GM23248 (cell line): ENCODE measurements at regions not wholly inside any gene's neighbourhood (a gene's known extent, or its start where the extent isn't known, plus 50 kb on each side); places are given as distances from the start of the nearest gene placed in this dataset.

ENCODE experiments used
- DNase-seq: peaks from one replicate; pipeline ENCODE4 v3.0.0-alpha.2; 2015
- H2AFZ ChIP-seq: fragments of 200-600 bp; sonication (generic); 2 replicates; pipeline ENCODE4 v1.6.1; 2016; ENCODE audit warnings: antibody characterized with exemption
- H3F3A ChIP-seq: fragments of 200-600 bp; sonication (generic); 2 replicates; pipeline ENCODE4 v1.6.1; 2016; ENCODE audit warnings: mild to moderate bottlenecking, antibody characterized with exemption, mixed run types; ENCODE audit not compliant: insufficient read depth
- H3K27ac ChIP-seq: fragments of 200-600 bp; sonication (generic); 2 replicates; pipeline ENCODE4 v1.5.1; 2016; ENCODE audit warnings: mild to moderate bottlenecking
- H3K27me3 ChIP-seq: fragments of 200-600 bp; sonication (generic); replicated peaks from 2 replicates; pipeline ENCODE4 v1.6.1; 2016; ENCODE audit warnings: mild to moderate bottlenecking; ENCODE audit not compliant: insufficient read depth
- H3K36me3 ChIP-seq: fragments of 200-600 bp; sonication (generic); 2 replicates; pipeline ENCODE4 v1.6.1; 2016; ENCODE audit warnings: low read depth, mild to moderate bottlenecking
- H3K4me1 ChIP-seq: fragments of 200-600 bp; sonication (generic); 2 replicates; pipeline ENCODE4 v1.6.1; 2016; ENCODE audit warnings: mild to moderate bottlenecking; ENCODE audit not compliant: insufficient read depth
- H3K4me2 ChIP-seq: fragments of 200-600 bp; sonication (generic); one replicate; pipeline ENCODE4 v1.6.1; 2016; ENCODE audit warnings: mild to moderate bottlenecking; ENCODE audit not compliant: unreplicated experiment
- H3K4me3 ChIP-seq: fragments of 200-600 bp; sonication (generic); 2 replicates; pipeline ENCODE4 v1.5.1; 2016; ENCODE audit warnings: mild to moderate bottlenecking
- H3K79me2 ChIP-seq: fragments of 200-600 bp; sonication (generic); 2 replicates; pipeline ENCODE4 v1.6.1; 2016; ENCODE audit warnings: mild to moderate bottlenecking; ENCODE audit not compliant: insufficient read depth
- H3K9ac ChIP-seq: fragments of 200-600 bp; sonication (generic); 2 replicates; pipeline ENCODE4 v1.6.1; 2016; ENCODE audit warnings: mild to moderate bottlenecking
- H3K9me2 ChIP-seq: fragments of 200-600 bp; sonication (generic); 2 replicates; pipeline ENCODE4 v1.6.1; 2016; ENCODE audit warnings: mixed run types, mild to moderate bottlenecking, moderate library complexity; ENCODE audit not compliant: insufficient read depth
- H3K9me3 ChIP-seq: fragments of 200-600 bp; sonication (generic); one replicate; pipeline ENCODE4 v1.6.1; 2017; ENCODE audit warnings: low read depth
- H4K20me1 ChIP-seq: fragments of 200-600 bp; sonication (generic); 2 replicates; pipeline ENCODE4 v1.6.0; 2016; ENCODE audit not compliant: insufficient read depth
- EZH2 ChIP-seq: fragments of 200-600 bp; sonication (generic); IDR thresholded peaks from 2 replicates; pipeline ENCODE4 v1.6.1; 2018; ENCODE audit warnings: antibody characterized with exemption, mild to moderate bottlenecking; ENCODE audit not compliant: insufficient read depth, poor library complexity, severe bottlenecking
- EZH2phosphoT487 ChIP-seq: fragments of 200-600 bp; sonication (generic); IDR thresholded peaks from 2 replicates; pipeline ENCODE4 v1.6.1; 2018; ENCODE audit warnings: antibody characterized with exemption, moderate library complexity, mild to moderate bottlenecking, low read depth; ENCODE audit not compliant: insufficient read depth
- WGBS, 2 experiments: methylation state at CpG; one replicate each; pipeline ENCODE4 v1.1.6; 2015 to 2017; ENCODE audit warnings: low lambda C conversion rate in 2 of 2, low coverage in 1 of 2; ENCODE audit errors: missing lambda C conversion rate in 2 of 2; 5-methylcytosine and 5-hydroxymethylcytosine counted together
- in situ Hi-C: fragments of 300-500 bp; cut with MboI; formaldehyde crosslinking; loops from 2 replicates; pipeline ENCODE4 v1.15.0; 2020

DNA sequence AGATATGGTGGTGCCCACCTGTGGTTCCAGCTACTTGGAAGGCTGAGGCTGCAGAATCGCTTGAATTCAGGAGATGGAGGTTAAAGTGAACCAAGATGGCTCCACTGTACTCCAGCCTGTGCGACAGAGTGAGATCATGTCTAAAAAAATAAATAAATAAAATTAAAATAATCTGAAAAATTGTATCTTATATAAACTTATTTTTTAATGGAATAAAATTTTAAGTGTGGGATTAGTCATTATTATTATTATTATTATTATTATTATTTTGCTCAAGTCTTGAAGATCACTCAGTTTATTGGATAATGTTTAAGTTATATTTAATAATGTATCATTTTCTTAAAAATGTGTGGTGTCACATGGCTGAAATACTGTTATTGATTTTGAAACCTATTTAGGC is 688.0 kb upstream of the COX7C start:
- H3F3A ChIP-seq = no peaks in the 10 kb centered on the region
- TF ChIP-seq EZH2 (no peak), EZH2phosphoT487 (no peak)
- H3K79me2 ChIP-seq = no peaks in the 10 kb centered on the region
- no peaks in the 10 kb centered on the region for H3K27me3 ChIP-seq
- DNase-seq = no peak
- H3K36me3 ChIP-seq = no peaks in the 10 kb centered on the region
- no peak overlapping the region for H2AFZ ChIP-seq
- 15 to 20% methylated on average over 2 of the region's 2 CpGs for WGBS, 2 experiments
- no peak overlapping the region for H3K4me2 ChIP-seq
- no peaks in the 10 kb centered on the region for H3K4me1 ChIP-seq
- H3K27ac ChIP-seq = no peak overlapping the region
- no peaks in the 10 kb centered on the region for H3K9me2 ChIP-seq
- in situ Hi-C loops = no loop called here
- H3K4me3 ChIP-seq = no peak overlapping the region
- no peaks in the 10 kb centered on the region for H3K9me3 ChIP-seq
- H4K20me1 ChIP-seq = no peaks in the 10 kb centered on the region
- H3K9ac ChIP-seq = no peak overlapping the region

- Histone ChIP-seq H2AFZ (no peak overlapping the region), H3K79me2 (no peaks in the 10 kb centered on the region), H3K4me1 (no peaks in the 10 kb centered on the region), H3K4me3 (no peak overlapping the region), H3K4me2 (no peak overlapping the region), H3K9ac (no peak overlapping the region), H3K27me3 (no peaks in the 10 kb centered on the region), H3K9me2 (no peaks in the 10 kb centered on the region), H4K20me1 (no peaks in the 10 kb centered on the region), H3F3A (no peaks in the 10 kb centered on the region), H3K9me3 (no peaks in the 10 kb centered on the region), H3K36me3 (no peaks in the 10 kb centered on the region), H3K27ac (no peak overlapping the region)
- in situ Hi-C loops = no loop called here
- DNase-seq = no peak
- WGBS, 2 experiments = 50 to 55% methylated on average over 3 of the region's 3 CpGs
- TF ChIP-seq EZH2phosphoT487 (no peak), EZH2 (no peak)
Measured at GRCh38 chr5:85931220-85931619, 686.5 kb upstream of the COX7C start.

DNA sequence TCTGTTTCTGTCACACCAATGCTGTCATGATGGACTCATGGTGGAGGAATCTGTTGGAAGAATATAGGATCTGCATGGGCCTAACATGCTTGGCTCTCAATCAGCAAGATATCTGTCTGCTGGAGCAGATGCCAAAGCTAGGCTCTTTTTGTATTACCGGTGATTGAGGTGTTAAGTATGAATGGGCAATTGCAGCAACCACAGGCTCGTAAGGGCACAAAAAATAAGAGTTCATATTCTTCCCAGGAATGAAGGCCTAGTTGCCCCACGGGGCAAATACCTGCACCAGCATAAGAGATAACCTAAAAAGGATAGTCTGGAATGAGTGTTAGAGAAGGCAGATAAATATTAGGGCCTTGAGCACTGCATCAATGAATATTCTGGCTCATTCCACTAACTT is 679.5 kb upstream of the COX7C start:
- WGBS, 2 experiments = 18 to 23% methylated on average over 3 of the region's 3 CpGs
- H3K4me3 ChIP-seq = no peak overlapping the region
- H2AFZ ChIP-seq = no peak overlapping the region
- H3K9me3 ChIP-seq = no peaks in the 10 kb centered on the region
- H3F3A ChIP-seq = no peaks in the 10 kb centered on the region
- H3K9ac ChIP-seq = no peak overlapping the region
- DNase-seq = no peak
- no peaks in the 10 kb centered on the region for H3K79me2 ChIP-seq
- H4K20me1 ChIP-seq = no peaks in the 10 kb centered on the region
- no peaks in the 10 kb centered on the region for H3K4me1 ChIP-seq
- H3K27me3 ChIP-seq = no peaks in the 10 kb centered on the region
- TF ChIP-seq EZH2 (no peak), EZH2phosphoT487 (no peak)
- H3K36me3 ChIP-seq = no peaks in the 10 kb centered on the region
- in situ Hi-C loops = no loop called here
- H3K4me2 ChIP-seq = no peak overlapping the region
- no peak overlapping the region for H3K27ac ChIP-seq
- no peaks in the 10 kb centered on the region for H3K9me2 ChIP-seq

DNA sequence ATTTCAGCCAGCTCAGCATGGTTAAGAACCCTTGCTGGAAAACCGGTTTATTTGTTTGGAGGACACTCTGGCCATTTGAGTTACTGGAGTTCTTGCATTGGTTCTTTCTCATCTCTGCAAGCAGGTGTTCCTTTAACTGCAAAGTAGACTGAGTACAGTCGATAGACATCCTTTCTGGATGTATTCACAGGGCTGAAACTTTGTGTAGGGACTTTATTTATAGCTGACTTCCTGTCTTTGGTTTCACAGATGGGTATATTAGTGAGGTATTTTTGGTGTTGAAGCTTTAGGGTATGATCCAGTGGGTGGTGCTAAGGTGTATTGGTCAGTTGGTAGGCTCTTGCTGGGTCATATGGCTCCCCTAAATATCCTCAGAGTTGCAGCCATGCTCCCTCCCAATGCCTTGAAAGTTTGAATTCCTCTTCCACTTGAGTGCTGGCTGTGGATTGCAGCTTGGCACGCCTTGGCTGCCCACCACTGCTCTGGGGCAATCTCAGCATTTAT is 666.0 kb upstream of the COX7C start:
- H3F3A ChIP-seq = no peaks in the 10 kb centered on the region
- in situ Hi-C loops = no loop called here

GRCh38 chr5:85952680-85953079 is 665.1 kb upstream of the COX7C start:
- H3K27ac ChIP-seq = no peak overlapping the region
- no peak for DNase-seq
- in situ Hi-C loops = no loop called here
- H3K27me3 ChIP-seq = no peaks in the 10 kb centered on the region
- WGBS, 2 experiments = 21 to 22% methylated on average over 2 of the region's 2 CpGs
- no peak overlapping the region for H2AFZ ChIP-seq
- H3F3A ChIP-seq = no peaks in the 10 kb centered on the region
- H3K9me2 ChIP-seq = no peaks in the 10 kb centered on the region
- H3K79me2 ChIP-seq = no peaks in the 10 kb centered on the region
- no peak overlapping the region for H3K4me2 ChIP-seq
- H3K36me3 ChIP-seq = no peaks in the 10 kb centered on the region
- peaks cover 6% of the 10 kb centered on the region for H3K9me3 ChIP-seq
- no peak overlapping the region for H3K9ac ChIP-seq
- H3K4me1 ChIP-seq = no peaks in the 10 kb centered on the region
- TF ChIP-seq EZH2phosphoT487 = no peak
- TF ChIP-seq EZH2 = no peak
- no peaks in the 10 kb centered on the region for H4K20me1 ChIP-seq
- no peak overlapping the region for H3K4me3 ChIP-seq

More for the DNA sequence above, 666.0 kb upstream of the COX7C start:
- DNase-seq = no peak
- TF ChIP-seq EZH2 = no peak
- no peak for TF ChIP-seq EZH2phosphoT487
- Histone ChIP-seq H4K20me1 (no peaks in the 10 kb centered on the region), H2AFZ (no peak overlapping the region), H3K9ac (no peak overlapping the region), H3K9me2 (no peaks in the 10 kb centered on the region), H3K79me2 (no peaks in the 10 kb centered on the region), H3K27ac (no peak overlapping the region), H3K4me2 (no peak overlapping the region), H3K9me3 (peaks cover 9% of the 10 kb centered on the region), H3K4me1 (no peaks in the 10 kb centered on the region), H3K36me3 (no peaks in the 10 kb centered on the region), H3K4me3 (no peak overlapping the region), H3K27me3 (no peaks in the 10 kb centered on the region)
- 36 to 43% methylated on average over 3 of the region's 3 CpGs for WGBS, 2 experiments
